RPMI8226 (cell line): ENCODE measurements at regions not wholly inside any gene's neighbourhood (a gene's known extent, or its start where the extent isn't known, plus 50 kb on each side); places are given as distances from the start of the nearest gene placed in this dataset.
"Not testable (repeated sequence)": the region's sequence is repeated elsewhere in the genome, so short reads cannot be mapped to it uniquely, and the experiment has no call there.

Experiments used
- DNase-seq: peaks from one replicate; pipeline ENCODE4 v3.0.0-alpha.2; 2015

- no peak for DNase-seq
These were observed 194.4 kb upstream of the PTER start for GRCh38 chr10:16242446-16242845.

DNA sequence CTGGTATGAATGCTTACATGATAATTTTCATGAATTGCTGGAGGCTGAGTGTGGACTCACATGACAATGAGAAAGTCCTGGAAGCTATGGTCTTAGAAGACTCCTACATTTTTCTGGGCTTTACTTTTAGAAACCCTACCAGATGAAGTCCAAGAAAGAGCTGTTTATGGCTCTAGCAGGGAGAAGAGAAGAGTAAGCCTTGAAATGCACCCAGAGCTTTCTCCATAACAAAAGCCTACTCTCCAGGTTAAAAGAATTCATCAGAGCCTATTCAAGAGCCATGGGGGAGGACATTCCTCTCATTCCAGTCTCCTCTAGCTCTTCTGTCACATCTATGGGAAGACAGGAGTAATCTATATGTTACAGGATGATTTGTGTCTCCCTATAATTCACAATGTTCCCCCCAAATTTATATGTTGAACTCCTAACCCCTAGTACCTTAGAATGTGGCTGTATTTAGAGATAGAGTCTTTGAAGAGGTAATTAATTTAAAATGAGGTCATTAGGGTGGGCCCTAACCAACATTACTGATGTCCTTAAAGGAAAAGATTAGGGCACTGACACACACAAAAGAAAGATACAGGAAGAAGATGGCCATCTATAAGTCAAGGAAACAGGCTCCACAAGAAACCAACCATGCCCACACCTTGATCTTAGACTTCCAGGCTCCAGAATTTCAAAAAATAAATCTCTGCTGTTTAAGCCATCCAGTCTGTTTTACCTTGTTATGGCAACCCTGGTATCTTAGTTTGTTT, 193.8 kb upstream of the PTER start:
- no peak for DNase-seq

DNA sequence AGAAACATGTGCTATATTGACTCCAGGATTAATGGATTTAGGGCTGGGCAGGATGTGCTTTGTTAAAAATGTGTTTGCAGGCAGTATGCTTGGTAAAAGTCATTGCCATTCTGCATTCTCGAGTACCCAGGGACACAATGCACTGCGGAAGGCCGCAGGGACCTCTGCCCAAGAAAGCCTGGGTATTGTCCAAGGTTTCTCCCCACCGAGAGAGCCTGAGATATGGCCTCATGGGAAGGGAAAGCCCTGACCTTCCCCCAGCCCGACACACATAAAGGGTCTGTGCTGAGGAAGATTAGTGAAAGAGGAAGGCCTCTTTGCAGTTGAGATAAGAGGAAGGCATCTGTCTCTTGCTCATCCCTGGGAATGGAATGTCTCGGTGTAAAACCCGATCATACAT, 186.7 kb upstream of the PTER start:
- DNase-seq = not testable (repeated sequence)

GRCh38 chr10:16256336-16256735, 180.5 kb upstream of the PTER start:
- no peak for DNase-seq

- DNase-seq = no peak
These were observed 178.3 kb upstream of the PTER start for GRCh38 chr10:16258291-16259040.

GRCh38 chr10:16259726-16260125, 177.1 kb upstream of the PTER start:
- DNase-seq = no peak

- no peak for DNase-seq
These were observed 176.4 kb upstream of the PTER start for GRCh38 chr10:16260388-16260787.

DNA sequence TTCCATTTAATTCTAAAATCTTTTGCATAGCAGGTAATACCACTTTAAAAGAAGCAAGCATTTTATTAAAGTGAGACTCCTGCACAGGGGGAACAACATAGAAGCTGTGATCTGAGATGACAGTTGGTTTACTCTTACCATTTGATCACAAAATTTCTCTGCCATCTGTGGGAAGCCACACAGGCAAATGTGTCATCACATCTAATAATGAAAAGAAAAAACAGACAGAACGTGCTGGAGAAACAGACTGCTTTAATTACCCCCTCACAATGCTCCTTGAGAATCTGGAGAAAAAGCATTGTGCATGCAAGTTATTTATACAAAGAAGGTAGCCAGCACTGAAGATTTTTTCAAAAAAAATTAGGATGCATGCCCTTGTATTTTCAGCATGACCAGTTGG, 165.2 kb upstream of the PTER start:
- DNase-seq = no peak

- DNase-seq = no peak
These were observed 161.9 kb upstream of the PTER start for GRCh38 chr10:16274911-16275310.

- DNase-seq = no peak
These were observed 156.2 kb upstream of the PTER start for GRCh38 chr10:16280595-16280994.

DNA sequence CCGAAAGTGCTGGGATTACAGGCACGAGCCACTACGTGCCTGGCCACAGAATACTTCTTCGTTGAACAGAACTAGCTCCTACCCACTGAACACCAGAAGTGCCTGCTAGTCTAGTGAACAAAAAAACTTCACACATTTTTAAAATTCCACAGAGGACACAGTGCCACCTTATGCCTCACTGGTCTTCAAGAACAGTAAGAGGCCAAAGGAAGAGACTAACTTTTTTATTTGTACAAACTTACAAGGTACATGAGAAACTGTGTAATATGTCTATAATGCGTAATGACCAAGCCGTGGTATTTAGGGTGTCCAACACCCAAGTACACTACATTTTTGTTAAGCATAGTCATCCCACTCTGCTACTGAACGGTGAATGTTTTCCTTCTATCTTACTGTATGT, 144.4 kb upstream of the PTER start:
- no peak for DNase-seq

GRCh38 chr10:16297069-16297468, 139.7 kb upstream of the PTER start:
- no peak for DNase-seq

- no peak for DNase-seq
These were observed 139.2 kb upstream of the PTER start for GRCh38 chr10:16297642-16298041.

DNA sequence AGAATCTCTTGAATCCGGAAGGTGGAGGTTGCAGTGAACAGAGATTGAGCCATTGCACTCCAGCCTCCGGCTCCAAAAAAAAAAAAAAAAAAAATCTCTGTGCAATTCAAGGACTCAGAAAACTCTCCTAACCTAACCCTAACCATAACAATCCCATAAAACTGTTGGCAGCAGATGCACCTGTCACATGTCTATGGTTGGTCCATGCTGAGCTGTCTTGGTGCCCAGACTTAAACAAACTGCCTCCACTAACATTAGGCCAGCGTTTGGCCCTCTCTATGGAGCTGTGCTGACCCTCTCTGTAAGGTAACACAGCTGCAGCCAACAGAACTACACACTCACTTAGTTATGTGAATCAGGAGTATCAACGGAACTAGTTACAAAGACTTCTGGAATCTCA, 132.5 kb upstream of the PTER start:
- DNase-seq = no peak

DNA sequence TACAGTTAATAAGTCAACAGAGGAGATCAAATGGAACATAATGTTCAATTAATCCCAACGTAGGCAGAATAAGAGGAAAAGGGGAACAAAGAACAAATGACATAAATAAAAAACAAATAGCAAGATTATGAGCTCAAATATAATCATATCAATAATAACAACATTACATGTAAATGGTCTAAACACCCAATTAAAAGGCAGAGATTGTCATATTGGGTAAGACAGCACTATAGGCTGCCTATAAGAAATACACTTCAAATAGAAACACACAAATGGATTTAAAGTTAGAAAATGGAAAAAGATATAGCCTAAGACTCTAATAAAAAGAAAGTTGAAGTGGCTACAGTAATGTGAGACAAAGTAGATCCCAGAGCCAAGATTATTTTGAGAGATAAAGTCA, 126.4 kb upstream of the PTER start:
- DNase-seq = no peak

DNA sequence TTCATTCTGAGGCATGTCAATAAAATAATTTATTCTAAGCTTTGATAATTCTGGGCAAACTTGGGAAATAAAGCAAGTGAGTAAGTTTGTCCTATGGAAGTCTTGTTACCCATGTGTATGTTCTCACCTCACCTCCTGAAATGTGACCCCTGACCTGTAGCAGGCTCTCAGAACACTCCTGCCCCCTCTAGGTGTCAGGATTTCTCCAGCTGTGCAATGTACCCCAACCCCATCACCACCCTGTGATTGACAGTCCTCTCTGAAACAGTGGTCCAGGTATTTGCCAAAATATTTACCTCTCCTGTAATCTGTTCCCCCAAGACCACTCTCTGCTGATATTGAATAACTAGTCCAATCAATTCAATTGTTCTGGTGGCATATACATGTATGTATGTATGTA, 122.6 kb upstream of the PTER start:
- no peak for DNase-seq

- DNase-seq = no peak
These were observed 119.9 kb upstream of the PTER start for GRCh38 chr10:16316733-16317390.

GRCh38 chr10:16341637-16342036, 95.2 kb upstream of the PTER start:
- no peak for DNase-seq

GRCh38 chr10:16348891-16349290, 87.9 kb upstream of the PTER start:
- DNase-seq = no peak

DNA sequence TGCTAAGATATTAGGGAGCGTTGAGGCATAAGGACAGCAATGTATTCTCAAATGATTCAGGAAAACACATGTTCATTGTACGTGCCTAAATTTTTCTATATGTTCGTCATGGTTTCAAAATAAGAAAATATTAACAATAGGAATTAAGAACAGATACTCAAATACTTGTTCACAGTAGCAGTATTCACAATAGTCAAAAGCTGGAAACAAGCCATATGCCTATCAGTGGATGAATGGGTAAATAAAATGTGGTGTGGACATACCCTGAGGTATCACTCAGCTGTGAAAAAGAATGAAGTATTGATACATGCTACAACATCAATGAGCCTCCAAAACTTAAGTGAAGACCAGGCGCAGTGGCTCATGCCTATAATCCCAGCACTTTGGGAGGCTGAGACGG, 84.7 kb upstream of the PTER start:
- DNase-seq = no peak

DNA sequence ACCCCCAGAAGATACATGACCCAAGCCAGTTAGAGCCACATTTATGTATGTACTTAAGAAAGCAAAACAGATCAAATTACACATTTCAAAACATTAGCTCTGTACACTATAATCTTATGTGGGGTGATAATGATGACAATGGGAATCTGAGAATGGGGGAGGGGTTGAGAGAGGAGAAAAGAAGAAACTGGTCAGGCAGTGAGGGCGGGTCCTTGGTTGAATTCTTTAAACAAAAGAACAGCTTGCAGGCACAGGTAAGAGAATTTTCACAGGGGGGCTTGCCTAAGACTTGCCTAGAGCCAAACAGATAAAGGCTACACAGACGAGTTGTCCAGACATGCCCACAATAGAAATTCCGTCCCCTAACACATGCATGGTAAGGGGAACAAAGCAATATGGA, 76.8 kb upstream of the PTER start:
- no peak for DNase-seq

DNA sequence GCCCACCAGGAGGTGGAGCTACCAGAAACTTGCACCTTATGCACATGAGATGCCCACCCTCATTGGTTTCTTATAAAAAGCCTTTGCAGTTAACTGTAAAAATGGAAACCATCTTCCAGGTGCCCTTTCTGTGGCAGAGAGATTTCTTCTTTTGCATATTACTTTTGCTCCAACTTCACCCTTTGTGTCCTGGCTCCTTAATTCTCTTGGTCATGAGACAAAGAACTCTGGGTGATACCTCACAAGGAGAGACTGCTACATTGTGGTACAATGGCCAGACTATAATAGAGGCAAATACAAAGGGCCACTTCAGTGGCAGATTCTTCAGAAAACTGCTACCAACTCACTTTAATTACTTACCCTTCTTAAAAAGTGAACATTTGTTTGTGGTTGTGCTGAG, 76.4 kb upstream of the PTER start:
- no peak for DNase-seq

DNA sequence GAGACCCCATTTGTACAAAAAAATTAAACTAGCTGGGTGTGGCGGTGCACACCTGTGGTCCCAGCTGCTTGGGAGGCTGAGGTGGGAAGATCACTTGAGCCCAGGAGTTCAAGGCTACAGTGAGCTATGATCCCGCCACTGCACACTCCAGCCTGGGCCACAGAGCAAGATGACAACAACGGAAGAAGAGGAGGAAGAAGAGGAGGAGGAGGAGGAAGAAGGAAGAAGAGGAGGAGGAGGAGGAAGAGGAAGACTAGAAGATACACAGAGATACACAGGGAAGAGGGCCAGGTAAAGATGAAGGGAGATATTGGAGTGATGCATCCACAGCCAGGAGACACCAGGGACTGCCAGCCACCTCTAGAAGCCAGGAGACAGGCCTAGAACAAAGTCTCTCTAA, 75.7 kb upstream of the PTER start:
- DNase-seq = no peak

- DNase-seq = no peak
These were observed 73.1 kb upstream of the PTER start for GRCh38 chr10:16363741-16364140.
